DOHH2 (cell line): ENCODE measurements at regions not wholly inside any gene's neighbourhood (a gene's known extent, or its start where the extent isn't known, plus 50 kb on each side); places are given as distances from the start of the nearest gene placed in this dataset.

Experiments used
- CTCF ChIP-seq: fragments of 200-600 bp; sonication (generic); IDR thresholded peaks from one replicate; pipeline ENCODE4 v1.5.1; 2014; ENCODE audit warnings: antibody characterized with exemption, mild to moderate bottlenecking, low read depth, low read length; ENCODE audit not compliant: poor library complexity, severe bottlenecking
- EZH2phosphoT487 ChIP-seq: fragments of 200-600 bp; sonication (generic); IDR thresholded peaks from 2 replicates; pipeline ENCODE4 v1.6.1; 2017; ENCODE audit warnings: borderline replicate concordance, mild to moderate bottlenecking, antibody characterized with exemption, low read length, moderate library complexity, mixed read lengths

- TF ChIP-seq EZH2phosphoT487, result no peak
- no peak for TF ChIP-seq CTCF
These were observed 187.4 kb downstream of the C16orf95 start for GRCh38 chr16:87129771-87130170.
